ENCODE measurements at regions not wholly inside any gene's neighbourhood (a gene's known extent, or its start where the extent isn't known, plus 50 kb on each side); places are given as distances from the start of the nearest gene placed in this dataset.
"Not testable (repeated sequence)": the region's sequence is repeated elsewhere in the genome, so short reads cannot be mapped to it uniquely, and the experiment has no call there.

DNA sequence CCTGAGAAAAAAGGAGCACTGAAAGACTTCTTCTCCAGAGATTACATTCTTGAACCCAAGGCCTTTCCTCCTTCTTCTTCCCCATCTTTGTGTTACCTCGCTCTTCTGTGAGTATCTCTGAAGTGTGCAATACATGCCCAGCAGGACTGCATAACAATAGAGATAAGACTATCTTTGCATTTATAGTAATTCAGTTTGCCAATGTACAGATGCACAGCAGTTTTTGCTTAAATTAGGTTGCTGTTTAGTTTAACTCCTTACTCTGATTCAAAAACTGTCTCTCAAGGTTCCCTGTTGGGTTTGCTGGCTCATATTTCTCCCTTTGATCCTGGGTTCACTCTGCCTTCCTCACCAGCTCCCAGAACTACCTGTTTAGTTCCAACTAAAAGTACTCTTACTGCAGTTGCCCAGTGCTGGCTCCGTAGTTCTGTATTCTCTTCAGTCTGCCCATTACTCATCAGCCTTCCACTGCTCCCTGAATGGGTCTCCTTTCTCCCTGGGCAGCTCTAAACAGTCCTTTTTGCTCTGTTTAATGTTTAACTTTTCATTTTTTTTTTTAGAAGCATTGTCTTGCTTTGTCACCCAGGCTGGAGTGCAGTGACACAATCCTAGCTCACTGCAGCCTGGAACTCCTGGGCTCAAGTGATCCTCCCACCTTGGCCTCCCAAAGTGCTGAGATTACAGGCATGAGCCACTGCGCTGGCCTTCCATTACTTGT is 180.6 kb upstream of the CAND1 start:
- DNase-seq = no peak

DNA sequence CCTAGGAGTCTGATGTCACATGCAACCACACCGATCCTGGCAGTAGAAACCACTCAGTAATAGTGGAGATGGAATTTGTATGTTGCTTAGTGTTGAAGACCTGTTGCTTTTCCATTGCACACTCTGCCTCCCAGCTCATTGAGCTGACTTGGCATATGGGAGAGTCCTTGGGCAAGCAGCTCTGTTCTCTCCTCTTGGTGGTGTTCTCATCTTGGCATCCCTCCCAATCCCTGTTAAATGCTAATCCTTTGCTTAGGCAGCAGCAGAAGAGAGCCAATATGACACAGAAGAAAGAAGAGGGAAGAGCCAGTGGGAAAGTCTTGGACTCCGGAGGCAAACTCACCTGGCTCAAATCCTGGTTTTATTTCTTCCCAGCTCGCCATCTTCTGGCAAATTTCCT is 178.0 kb upstream of the CAND1 start:
- no peak for DNase-seq

DNA sequence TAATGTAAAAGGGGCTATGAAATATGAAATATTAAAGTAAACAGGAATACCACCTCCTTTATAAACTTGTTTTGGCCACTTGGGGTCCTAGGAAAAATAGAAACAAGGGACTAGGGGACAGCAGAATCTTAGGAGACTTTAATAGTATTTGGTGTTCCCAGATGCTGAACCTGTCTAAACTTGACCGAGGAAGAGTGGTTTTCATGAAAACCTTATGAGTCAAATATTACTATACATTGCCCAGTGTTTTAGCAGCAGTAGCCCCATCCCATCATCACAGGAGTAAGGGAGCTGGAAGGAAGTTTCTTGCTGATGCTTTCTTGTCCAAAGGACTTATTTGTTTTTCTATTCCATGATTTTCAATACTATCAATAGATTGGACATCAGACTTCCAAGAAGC is 177.5 kb upstream of the CAND1 start:
- no peak for DNase-seq

DNA sequence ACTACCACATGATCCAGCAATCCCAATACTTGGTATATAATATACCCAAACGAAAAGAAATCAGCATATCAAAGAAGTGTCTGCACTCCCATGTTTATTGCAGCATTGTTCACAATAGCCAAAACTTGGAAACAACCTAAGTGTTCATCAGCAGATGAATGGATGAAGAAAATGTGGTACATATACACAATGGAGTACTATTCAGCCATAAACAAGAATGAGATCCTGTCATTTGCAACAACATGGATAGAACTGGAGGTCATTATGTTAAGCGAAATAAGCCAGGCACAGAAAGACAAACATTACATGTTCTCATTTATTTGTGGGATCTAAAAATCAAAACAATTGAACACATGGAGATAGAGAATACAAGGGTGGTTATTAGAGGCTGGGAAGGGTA is 176.2 kb upstream of the CAND1 start:
- DNase-seq = not testable (repeated sequence)

DNA sequence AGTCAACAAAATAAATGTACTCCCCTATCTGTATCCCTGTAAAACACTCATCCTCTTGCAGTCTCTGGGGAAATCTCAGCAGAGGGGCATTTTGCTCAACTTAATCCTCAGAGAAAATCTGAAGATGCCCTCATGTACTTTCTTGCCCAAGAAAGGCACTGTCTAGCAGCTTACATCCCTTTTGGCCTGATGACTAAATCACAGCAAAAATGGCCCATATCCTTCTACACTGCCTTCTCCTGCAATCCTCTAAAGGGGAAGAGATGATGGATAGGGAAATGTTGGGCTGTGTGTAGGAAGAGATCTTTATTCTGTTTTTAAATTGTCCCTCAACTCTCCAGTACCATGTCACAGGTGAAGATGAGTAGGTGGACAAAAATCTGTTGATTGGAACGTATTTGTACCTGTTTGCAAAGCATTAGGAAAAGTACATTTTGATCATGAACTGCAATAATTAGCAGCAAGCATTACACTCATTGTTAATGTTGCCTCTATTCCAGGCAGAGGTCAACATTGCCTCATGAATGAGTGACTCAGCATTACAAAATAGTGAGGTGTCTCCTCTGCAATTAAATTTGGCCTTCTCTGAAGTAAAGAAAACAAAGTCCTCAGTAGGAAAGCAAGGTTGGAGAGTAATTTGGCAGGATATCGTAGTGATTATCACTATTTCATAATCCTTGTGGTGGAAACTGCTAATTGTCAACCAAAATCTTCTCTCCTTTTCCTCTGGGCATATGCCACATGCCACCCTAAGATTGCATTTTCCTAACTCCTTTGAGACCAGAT is 172.4 kb upstream of the CAND1 start:
- no peak for DNase-seq

DNA sequence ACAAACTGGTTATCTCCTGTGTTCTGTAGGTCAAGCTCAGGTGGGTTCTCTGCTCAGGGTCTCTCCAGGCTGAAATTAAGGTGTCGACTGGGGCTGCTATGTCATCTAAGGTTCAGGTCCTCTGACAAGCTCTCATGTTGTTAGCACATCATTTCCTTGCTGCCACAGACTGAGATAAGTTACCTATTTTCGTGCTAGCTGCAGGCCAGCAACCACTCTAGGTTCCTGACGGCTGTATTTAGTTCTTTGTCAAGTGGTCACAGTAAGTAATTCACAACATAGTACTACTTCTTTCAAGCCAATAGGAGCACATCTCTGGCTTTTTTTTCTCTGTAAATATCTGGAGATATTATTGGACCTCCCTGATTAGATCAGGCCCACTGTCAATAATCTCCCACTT is 169.3 kb upstream of the CAND1 start:
- DNase-seq = no peak

DNA sequence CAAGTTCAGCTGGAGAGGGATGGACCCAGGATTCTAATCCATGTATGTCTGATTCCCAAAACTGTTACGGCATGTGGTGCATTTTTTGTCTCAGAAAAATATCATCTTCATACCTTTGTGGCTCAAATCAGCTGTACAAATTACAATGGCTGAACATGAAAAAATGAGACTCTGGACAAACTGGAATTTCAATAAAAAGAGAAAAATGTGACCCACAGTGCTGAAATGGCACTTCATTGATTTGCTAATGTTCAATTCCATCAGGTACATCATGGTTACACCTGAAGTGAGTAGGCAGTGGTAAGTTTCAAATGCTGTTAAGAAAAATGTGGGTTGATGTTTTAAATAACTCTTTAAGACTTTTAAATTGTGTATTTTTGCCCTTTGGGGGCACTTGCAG is 165.6 kb upstream of the CAND1 start:
- peak; percentile 4 for DNase-seq

DNA sequence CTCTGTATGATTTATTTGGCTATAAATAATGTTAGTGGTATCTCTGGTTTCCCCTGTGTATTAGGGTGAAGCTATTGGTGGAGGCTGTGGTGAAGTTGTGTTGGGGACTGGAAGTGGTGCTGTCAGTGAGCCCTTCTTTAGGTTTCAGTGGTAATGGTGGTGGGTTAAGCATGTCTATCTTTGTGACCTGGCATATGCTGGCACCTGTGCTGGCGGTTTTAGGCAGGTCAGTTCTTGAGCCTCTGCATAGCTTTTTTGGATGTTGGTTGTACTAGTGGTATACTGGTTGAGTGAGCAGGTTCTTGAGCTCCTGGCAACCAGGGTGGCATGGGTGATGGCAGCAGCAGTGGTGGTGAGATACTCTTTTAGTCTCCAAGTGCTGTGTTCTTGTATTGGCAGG is 161.9 kb upstream of the CAND1 start:
- no peak for DNase-seq

DNA sequence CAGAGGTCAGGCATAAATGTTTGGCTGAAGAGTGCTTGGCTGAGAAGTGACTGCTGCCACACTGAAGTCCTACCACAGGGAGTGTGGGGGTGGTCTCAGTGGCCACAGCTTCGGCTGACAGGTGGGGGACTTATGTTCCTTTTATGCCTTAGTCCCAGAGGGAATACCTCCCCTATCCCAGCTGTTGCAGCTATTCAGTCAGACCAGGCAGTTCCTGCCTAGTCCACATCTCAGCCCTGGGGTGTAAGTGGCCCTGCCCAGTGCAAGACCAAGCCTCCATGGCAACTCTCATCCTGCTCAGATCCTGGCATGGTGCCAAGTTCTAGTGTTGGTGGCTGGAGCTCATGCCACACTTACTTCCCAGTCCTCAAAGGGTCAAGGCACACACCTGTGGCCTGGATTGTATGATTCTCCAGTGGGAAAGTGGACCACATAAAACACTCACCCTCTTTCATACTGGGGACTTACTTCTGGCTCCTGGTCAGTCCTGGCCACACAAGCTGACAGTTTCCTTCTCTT is 161.3 kb upstream of the CAND1 start:
- DNase-seq = no peak

DNA sequence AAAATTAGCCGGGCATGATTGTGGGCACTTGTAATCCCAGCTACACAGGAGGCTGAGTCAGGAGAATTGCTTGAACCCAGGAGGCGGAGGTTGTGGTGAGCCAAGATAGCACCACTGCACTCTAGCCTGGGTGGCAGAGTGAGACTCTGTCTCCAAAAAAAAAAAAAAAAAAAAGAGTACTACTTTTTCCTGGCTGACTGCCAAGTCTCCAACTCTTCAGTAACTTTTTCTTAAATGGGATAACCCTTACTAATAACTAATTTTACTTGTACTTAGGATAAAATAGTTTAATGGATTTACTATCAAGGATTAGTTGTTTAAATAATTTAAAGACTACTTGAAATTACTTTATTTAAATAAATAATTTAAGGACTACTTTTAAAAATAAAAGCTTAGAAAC is 158.8 kb upstream of the CAND1 start:
- DNase-seq = not testable (repeated sequence)

DNA sequence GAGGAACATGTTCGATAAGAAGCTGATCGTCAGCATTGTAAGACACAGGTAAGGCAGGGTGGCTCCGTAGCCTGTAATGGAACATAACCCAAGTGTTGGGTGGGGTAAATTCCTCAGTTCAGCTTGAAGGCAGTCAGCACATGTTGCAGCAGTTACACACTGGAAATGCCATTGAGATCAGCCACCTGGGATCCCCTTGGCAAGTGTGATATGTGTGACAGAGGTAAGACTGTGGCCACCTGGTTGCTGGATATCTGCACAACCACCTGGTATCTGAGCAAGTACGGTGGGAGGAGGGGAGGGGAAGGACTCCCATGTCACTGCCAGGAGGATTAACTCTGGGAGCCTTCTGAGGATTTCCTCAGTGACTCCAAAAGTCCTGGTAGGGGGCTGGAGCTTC is 158.0 kb upstream of the CAND1 start:
- DNase-seq = peak; percentile 5

DNA sequence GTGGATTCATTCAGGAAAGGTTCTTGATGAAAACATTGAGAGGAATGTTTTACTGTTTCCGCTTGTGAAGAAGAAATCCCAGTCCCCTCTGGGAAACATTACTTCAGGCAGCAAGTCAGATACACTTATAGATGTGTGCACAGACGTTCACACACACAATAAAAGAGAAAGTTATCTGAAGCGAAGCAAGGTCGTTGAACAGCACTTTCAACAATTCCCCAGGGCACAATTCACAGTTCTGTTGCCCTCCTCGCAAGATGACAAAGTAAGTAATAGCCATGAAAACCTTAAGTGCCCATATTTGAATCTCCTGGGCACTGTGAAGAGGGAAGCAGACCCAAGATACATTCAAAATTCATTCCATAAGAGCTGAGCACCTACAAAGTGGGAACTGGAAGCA is 156.6 kb upstream of the CAND1 start:
- peak; percentile 72 for DNase-seq

DNA sequence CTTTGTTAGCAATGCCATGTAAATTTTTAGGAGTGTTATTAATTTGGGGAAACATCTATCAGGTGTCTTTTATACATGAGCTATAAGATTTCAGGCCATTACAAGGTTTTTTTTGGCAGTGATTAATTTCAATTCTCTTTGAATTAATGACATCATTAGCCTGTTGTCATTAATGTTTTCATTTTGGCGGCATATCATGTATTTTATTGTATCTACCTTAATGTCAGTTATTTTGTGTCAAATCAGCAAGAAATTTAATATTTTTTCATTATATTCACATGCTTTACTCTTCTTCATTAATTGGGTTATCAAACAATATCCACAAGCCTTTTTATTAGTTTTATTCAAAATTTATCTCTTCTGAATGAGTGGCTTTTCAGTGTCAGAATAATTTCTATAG is 153.0 kb upstream of the CAND1 start:
- DNase-seq = no peak

DNA sequence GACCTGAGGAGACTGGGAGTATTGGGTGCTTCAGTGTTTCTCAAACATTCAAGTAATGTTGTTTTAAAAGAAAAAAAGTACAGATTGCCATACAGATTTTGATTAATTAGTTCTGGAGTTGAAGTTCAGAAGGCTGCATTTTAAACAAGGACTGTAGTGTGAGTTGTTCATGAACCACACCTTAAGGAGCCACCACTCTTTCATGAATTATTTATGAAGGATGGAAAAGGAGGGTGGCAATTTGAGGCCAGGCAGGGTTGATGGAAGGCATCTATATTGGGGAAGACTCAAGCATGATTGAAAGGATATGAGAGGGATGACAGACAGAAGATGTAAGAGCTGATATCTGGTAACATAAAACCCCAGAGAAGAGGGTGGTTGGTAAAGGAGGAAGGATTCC is 146.6 kb upstream of the CAND1 start:
- DNase-seq = no peak

DNA sequence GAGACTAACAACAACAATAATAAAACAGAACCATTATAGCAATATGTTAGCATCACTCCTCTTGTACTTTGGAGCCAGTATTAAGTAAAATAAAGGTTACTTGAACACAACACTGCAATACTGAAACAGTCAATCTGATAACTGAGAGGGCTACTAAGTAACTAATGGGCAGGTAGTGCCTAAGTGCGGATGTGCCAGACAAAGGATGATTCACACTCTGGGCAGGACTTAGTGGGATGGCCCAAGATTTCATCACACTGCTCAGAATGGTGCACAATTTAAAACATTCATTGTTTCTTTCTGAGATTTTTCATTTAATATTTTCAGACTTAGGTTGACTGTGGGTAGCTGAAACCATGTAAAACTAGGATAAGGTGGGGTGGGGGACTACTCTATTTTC is 131.9 kb upstream of the CAND1 start:
- no peak for DNase-seq

DNA sequence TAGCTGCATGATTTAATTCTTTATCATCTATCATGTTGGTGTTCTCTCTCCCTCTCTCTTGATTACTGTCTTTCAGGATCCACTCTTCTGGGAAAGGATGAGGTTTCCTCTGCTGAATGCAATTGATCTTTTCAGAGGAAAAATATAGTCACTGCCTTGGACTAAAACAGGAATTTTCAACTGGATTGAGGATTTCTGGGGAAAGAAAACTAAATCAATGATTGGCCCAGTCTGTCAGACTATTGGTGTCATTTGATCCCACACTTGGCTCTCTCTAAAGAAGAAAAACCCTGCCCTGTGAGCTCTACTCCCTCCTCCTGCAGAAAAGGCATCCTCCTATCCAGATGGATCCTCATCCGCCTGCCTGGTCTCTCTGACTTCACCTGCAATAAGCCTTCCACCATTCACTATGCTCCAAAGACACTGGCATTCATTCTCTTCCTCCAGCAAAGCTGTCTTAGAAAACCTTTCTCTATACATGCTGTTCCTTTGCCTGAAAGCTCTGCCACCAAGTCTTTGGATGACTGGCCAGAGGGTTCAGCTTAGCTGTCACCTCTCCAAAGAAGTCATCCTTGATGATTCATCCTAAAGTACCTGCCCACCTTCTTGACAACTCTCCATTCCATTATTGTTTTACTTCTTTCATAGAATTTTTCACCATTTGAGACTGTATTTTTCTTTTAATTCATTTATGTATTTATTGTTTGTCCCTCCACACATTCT is 127.7 kb upstream of the CAND1 start:
- DNase-seq = no peak

DNA sequence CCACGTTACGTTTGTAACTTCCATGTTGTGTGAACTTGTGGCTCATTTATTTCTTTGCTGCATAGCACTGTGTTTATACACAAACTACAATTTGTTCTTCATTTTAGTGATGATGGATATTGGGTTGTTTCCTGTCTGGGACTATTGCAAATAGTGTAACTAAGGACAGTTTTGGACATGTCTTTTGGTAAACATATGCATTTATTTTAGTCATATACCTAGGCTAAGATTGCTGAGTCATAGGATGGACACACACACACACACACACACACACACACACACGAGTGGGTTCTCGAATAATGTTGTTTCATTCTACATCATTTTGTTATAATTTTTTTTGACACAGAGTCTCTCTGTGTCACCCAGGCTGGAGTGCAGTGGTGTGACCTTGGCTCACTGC is 123.5 kb upstream of the CAND1 start:
- DNase-seq = no peak

DNA sequence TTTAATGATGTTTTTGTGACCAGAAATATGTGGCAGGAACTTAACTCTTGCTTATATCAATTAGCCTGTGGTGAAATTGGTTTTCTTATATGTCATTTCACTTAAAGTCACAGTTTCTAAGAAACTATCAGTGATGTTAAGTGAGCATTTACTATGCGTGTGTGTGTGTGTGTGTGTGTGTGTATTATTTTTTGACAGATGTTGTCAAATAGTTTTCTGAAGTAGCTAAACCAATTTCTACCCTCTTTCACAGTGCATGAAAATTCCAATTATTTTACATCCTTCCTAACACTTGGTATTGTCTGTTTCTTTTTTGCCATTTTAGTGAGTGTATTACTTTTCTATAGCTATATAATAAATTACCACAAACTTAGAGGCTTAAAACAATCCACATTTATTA is 122.1 kb upstream of the CAND1 start:
- no peak for DNase-seq

DNA sequence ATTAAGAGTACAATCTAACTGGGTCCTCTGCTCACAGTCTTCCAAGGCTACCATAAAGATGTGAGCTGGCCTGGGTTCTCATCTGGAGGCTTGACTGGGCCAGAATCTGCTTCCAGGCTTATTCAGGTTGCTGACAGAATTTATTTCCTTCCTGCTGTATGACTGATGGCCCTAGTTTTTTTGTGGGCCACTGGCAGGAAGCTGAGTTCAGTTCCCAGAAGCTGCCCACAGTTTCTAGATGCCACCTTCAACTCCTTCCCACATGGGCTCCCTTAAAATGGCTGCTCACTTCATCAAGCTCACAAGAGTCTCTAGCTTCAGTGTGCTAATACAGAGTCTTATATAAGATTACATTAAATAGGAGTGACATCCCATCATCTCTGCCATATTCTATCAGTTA is 121.7 kb upstream of the CAND1 start:
- DNase-seq = no peak

DNA sequence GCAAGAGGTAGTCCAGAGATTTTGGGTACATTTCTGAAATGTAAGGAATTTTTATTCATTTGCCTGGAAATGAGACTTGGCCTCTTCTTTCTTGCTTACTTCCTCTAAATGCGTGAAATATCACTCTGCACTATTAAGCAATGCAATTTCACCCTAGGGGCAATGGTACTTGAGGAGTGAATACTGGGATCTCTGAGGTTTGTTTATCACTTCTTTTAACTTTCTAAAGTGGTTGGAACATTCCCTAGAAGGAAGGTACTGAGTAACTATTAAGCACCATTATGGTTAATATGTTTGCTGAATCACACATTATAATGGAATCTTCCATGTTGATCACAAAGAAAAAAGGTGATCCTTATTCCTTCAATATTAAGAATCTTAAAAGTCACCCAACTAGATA is 120.9 kb upstream of the CAND1 start:
- no peak for DNase-seq

DNA sequence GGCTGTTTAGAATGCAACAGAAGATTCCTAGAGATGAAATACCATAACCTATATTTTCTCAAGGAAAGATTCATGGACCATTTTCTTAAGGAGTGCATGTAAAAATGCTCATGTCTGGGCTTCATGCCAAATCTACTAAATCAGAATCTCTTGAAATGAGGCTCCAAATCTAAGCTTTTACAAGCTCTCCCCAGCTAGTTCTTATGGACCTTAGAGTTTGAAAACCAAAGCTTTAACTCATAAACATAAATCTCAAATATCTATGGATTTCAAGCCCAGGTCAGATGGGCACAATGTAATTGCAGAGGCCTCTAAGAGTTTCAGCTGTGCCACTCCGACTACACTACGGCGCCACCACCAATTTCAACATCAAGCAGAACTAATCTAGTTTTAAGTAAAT is 117.3 kb upstream of the CAND1 start:
- DNase-seq = no peak

DNA sequence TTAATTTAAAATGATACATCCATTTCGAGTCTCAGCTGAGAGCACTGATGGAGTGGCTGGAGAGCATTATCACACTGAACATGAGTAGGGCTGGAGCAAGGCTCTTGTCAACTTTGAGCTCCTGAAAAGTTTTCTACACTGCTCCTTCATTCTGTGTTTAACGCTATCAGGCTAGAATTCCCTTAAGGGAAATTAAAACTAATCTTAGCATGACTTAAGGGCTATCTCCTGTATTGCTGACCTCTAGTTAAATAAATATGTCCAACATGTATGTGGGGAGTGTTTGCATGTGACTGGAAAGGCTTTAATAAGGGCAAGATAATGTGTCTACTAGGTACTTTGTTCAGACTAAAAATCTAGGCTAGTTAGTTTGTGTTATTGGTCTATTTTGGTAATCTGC is 116.7 kb upstream of the CAND1 start:
- DNase-seq = no peak

DNA sequence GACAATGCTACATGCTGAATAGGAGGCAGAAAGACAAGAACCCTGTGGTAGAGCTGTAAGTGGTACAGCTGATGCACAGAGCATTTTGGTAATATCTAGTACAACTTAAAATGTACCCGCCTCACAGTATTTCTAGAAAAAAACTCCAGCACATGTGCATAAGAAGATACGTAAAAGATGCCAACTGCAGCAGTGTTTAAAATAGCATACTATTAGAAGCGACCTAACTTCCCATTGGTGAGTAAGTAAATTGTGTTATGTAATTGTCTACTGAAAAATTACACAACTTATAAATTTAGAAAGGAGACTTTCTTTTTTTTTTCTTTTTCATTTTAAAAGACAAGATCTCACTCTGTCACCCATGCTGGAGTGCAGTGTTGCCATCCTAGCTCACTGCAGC is 114.3 kb upstream of the CAND1 start:
- no peak for DNase-seq

DNA sequence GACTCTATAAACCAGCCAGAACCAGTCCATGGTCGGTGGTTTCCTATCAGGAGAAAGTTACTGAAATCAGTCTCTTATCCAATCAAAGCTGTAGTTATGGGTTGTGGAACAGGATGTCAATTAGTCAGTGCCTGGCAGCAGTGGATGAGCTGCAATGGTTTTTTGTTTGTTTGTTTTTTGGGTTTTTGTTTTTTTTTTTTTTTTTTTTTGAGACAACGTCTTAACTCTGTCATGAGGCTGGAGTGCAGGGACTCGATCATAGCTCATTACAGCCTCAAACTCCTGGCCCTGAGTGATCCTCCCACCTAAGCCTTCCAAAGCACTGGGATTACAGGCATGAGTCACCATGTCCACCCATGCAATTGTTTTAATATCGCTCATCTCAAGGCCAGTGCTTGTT is 113.3 kb upstream of the CAND1 start:
- DNase-seq = no peak
